ENCODE measurements at regions not wholly inside any gene's neighbourhood (a gene's known extent, or its start where the extent isn't known, plus 50 kb on each side); places are given as distances from the start of the nearest gene placed in this dataset.

DNA sequence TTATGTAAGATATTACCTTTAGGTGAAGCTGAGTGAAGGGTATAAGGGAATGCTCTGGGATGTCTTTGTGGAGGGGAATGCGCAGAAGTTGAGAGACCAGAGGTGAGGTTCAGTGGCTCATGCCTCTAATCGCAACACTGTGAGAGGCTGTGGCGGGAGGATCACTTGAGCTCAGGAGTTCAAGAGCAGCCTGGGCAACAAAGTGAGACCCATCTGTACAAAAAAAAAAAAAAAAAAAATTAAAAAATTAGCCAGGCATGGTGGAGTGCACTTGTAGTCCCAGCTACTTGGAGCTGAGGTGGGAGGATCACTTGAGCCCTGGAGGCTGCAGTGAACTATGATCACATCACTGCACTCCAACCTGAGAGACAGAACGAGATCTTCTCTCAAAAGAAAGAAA lies 57.3 kb upstream of the SP3 start:
- TF ChIP-seq, protein P1, sequence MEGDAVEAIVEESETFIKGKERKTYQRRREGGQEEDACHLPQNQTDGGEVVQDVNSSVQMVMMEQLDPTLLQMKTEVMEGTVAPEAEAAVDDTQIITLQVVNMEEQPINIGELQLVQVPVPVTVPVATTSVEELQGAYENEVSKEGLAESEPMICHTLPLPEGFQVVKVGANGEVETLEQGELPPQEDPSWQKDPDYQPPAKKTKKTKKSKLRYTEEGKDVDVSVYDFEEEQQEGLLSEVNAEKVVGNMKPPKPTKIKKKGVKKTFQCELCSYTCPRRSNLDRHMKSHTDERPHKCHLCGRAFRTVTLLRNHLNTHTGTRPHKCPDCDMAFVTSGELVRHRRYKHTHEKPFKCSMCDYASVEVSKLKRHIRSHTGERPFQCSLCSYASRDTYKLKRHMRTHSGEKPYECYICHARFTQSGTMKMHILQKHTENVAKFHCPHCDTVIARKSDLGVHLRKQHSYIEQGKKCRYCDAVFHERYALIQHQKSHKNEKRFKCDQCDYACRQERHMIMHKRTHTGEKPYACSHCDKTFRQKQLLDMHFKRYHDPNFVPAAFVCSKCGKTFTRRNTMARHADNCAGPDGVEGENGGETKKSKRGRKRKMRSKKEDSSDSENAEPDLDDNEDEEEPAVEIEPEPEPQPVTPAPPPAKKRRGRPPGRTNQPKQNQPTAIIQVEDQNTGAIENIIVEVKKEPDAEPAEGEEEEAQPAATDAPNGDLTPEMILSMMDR (IDR thresholded peaks at IDR 0.05), result no peak
- no peak for TF ChIP-seq POLR2A (IDR thresholded peaks at IDR 0.05)
- no peak for TF ChIP-seq EP300 (IDR thresholded peaks at IDR 0.05)
